Spinal cord (tissue), 9 donors: ENCODE measurements at regions not wholly inside any gene's neighbourhood (a gene's known extent, or its start where the extent isn't known, plus 50 kb on each side); places are given as distances from the start of the nearest gene placed in this dataset.
A peak's percentile ranks its signal among the peaks of the same experiment; 100 is the strongest.
"Not testable (repeated sequence)": the region's sequence is repeated elsewhere in the genome, so short reads cannot be mapped to it uniquely, and the experiment has no call there.

Experiments
- DNase-seq, 6 donors: peaks; one replicate each; pipeline versions ENCODE4 v3.0.0 to v3.0.0-alpha.2; 2013 to 2015; ENCODE audit warnings: low spot score in 6 of 6, low read depth in 4 of 6
- H3K27ac ChIP-seq: one replicate; pipeline ENCODE4 v1.5.1; 2013; ENCODE audit warnings: low read depth, low read length, control low read depth
- H3K27me3 ChIP-seq: one replicate; pipeline ENCODE4 v1.6.1; 2013; ENCODE audit warnings: low read length; ENCODE audit not compliant: control insufficient read depth, insufficient read depth
- H3K36me3 ChIP-seq: one replicate; pipeline ENCODE4 v1.6.1; 2013; ENCODE audit warnings: low read length; ENCODE audit not compliant: control insufficient read depth, insufficient read depth
- H3K4me1 ChIP-seq: one replicate; pipeline ENCODE4 v1.6.1; 2013; ENCODE audit warnings: low read length; ENCODE audit not compliant: control insufficient read depth, insufficient read depth
- H3K4me3 ChIP-seq: one replicate; pipeline ENCODE4 v1.5.1; 2013; ENCODE audit warnings: low read depth, low read length, control low read depth
- H3K9me3 ChIP-seq: one replicate; pipeline ENCODE4 v1.6.1; 2013; ENCODE audit warnings: low read length; ENCODE audit not compliant: control insufficient read depth, insufficient read depth
- WGBS: methylation state at CpG from one replicate; pipeline ENCODE4 v1.1.5; 2013; ENCODE audit warnings: missing lambda C conversion rate; ENCODE audit not compliant: insufficient coverage; 5-methylcytosine and 5-hydroxymethylcytosine counted together
- donor health status: healthy.

DNA sequence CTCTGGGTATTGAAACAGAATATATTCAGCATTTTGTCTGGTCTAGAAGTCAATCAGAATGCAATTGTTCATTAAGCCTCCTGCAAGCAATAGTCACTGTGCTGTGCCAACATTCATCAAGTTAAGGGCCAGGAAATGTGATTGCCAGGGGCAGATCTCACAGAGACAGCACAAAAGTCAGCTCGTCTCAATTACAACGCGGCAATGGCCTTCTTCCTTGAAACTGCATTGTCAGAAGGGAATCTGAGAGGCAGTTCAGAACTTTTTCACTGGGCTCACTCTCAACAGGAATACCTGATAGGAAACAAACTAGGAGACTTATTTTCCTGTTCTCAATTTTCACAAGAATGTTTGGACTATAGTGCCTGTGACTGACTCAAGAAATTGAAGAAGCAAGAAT lies 131.1 kb upstream of the NR3C2 start:
- peak in 2 of 6 donors; percentile 8 to 38 for DNase-seq
- no peak overlapping the region for H3K27ac ChIP-seq
- no peaks in the 10 kb centered on the region for H3K27me3 ChIP-seq
- no peaks in the 10 kb centered on the region for H3K36me3 ChIP-seq
- no peaks in the 10 kb centered on the region for H3K9me3 ChIP-seq
- H3K4me1 ChIP-seq = no peaks in the 10 kb centered on the region
- 0% methylated on average over 3 of the region's 3 CpGs for WGBS
- H3K4me3 ChIP-seq = no peak overlapping the region

GRCh38 chr4:148565801-148566200 lies 123.6 kb upstream of the NR3C2 start:
- Histone ChIP-seq H3K27me3 (no peaks in the 10 kb centered on the region), H3K27ac (no peak overlapping the region), H3K4me1 (no peaks in the 10 kb centered on the region), H3K36me3 (no peaks in the 10 kb centered on the region), H3K4me3 (no peak overlapping the region), H3K9me3 (no peaks in the 10 kb centered on the region)
- peak; percentile 17 to 75 (median 40) for DNase-seq

DNA sequence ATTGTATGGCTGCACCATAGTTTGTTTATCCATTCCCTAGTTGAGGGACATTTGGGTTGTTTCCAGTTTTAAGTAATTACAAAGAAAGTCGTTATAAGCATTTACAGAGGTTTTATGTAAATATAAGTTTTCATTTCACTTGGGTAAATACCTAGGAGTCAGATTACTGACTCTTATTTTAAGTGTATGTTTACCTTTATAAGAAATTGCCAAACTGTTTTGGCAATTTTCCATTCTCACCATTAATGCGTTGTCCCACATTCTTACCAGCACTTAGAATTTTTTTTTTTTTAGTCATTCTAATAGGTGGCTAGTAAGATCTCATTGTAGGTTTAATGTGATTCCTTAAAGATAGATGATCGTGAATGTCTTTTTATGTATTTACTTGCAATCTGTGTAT lies 121.5 kb upstream of the NR3C2 start:
- Histone ChIP-seq H3K27ac (no peak overlapping the region), H3K4me1 (no peaks in the 10 kb centered on the region), H3K27me3 (no peaks in the 10 kb centered on the region), H3K9me3 (no peaks in the 10 kb centered on the region), H3K4me3 (no peak overlapping the region), H3K36me3 (no peaks in the 10 kb centered on the region)
- no CpG with 5 or more reads among the region's 3 CpGs for WGBS
- DNase-seq = no peak

DNA sequence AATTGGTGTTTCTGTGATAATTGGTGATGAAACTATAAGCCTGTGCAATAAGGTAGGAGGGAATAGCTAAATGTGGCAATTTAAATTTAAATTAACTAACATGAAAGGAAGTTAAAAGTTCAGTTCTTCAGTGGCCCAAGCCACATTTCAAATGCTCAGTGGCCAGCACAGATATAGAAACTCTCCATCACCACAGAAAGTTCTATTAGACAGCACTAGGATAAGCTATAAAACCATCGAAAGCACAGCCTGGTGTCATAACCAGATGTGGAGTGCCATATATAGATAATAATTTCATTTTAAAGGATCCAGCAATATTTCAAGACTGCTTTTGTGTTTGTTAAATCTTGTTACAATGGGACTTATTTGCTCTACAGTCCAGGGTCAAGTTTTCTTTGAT lies 119.3 kb upstream of the NR3C2 start:
- no CpG with 5 or more reads among the region's 1 CpG for WGBS
- no peak overlapping the region for H3K4me3 ChIP-seq
- H3K4me1 ChIP-seq = no peaks in the 10 kb centered on the region
- no peaks in the 10 kb centered on the region for H3K36me3 ChIP-seq
- DNase-seq = no peak
- no peaks in the 10 kb centered on the region for H3K9me3 ChIP-seq
- H3K27ac ChIP-seq = no peak overlapping the region
- H3K27me3 ChIP-seq = no peaks in the 10 kb centered on the region

GRCh38 chr4:148557793-148558192 lies 115.6 kb upstream of the NR3C2 start:
- no CpG with 5 or more reads among the region's 3 CpGs for WGBS
- Histone ChIP-seq H3K9me3 (no peaks in the 10 kb centered on the region), H3K4me1 (no peaks in the 10 kb centered on the region), H3K4me3 (no peak overlapping the region), H3K36me3 (no peaks in the 10 kb centered on the region), H3K27me3 (no peaks in the 10 kb centered on the region), H3K27ac (no peak overlapping the region)
- no peak for DNase-seq

DNA sequence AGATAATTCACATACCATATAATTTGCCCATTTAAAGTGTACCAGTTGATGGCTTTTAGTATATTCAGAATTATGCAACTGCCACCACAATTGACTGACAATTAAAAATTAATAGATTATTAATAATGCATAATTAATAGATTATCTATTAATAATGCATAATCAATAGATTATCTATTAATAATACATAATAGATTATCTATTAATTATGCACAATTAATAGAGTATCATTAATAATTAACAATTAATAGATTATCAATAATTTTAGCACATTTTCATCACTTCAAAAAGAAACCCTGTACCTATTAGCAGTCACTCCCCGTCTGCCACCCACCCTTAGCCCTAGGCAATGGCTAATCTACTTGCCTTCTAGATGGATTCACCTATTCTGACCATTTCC lies 108.6 kb upstream of the NR3C2 start:
- H3K4me1 ChIP-seq = no peaks in the 10 kb centered on the region
- H3K4me3 ChIP-seq = no peak overlapping the region
- DNase-seq = no peak
- H3K27ac ChIP-seq = no peak overlapping the region
- no peaks in the 10 kb centered on the region for H3K9me3 ChIP-seq
- no peaks in the 10 kb centered on the region for H3K27me3 ChIP-seq
- 100% methylated on average over 1 of the region's 1 CpG for WGBS
- H3K36me3 ChIP-seq = no peaks in the 10 kb centered on the region

- Histone ChIP-seq H3K4me1 (no peaks in the 10 kb centered on the region), H3K36me3 (no peaks in the 10 kb centered on the region), H3K27ac (no peak overlapping the region), H3K9me3 (no peaks in the 10 kb centered on the region), H3K27me3 (no peaks in the 10 kb centered on the region), H3K4me3 (no peak overlapping the region)
- no peak for DNase-seq
- no CpG with 5 or more reads among the region's 4 CpGs for WGBS
These were observed 100.9 kb upstream of the NR3C2 start for GRCh38 chr4:148542922-148543623.

- no peak for DNase-seq
- no peaks in the 10 kb centered on the region for H3K9me3 ChIP-seq
- 94% methylated on average over 3 of the region's 4 CpGs for WGBS
- H3K27me3 ChIP-seq = no peaks in the 10 kb centered on the region
- no peak overlapping the region for H3K27ac ChIP-seq
- no peak overlapping the region for H3K4me3 ChIP-seq
- H3K4me1 ChIP-seq = no peaks in the 10 kb centered on the region
- H3K36me3 ChIP-seq = no peaks in the 10 kb centered on the region
These were observed 98.6 kb upstream of the NR3C2 start for GRCh38 chr4:148540622-148541326.

- Histone ChIP-seq H3K36me3 (no peaks in the 10 kb centered on the region), H3K9me3 (peaks cover 2% of the 10 kb centered on the region), H3K27ac (no peak overlapping the region), H3K27me3 (no peaks in the 10 kb centered on the region), H3K4me1 (no peaks in the 10 kb centered on the region), H3K4me3 (no peak overlapping the region)
- WGBS = 91% methylated on average over 2 of the region's 3 CpGs
- no peak for DNase-seq
These were observed 97.2 kb upstream of the NR3C2 start for GRCh38 chr4:148539387-148539786.

GRCh38 chr4:148533851-148534250 lies 91.6 kb upstream of the NR3C2 start:
- not testable (repeated sequence) for H3K27ac ChIP-seq, H3K4me3 ChIP-seq
- no CpG with 5 or more reads among the region's 1 CpG for WGBS

More at GRCh38 chr4:148533851-148534250, 91.6 kb upstream of the NR3C2 start:
- not testable (repeated sequence) for H3K4me1 ChIP-seq, DNase-seq, H3K9me3 ChIP-seq, H3K36me3 ChIP-seq, H3K27me3 ChIP-seq
